NB4 (cell line): ENCODE measurements at regions not wholly inside any gene's neighbourhood (a gene's known extent, or its start where the extent isn't known, plus 50 kb on each side); places are given as distances from the start of the nearest gene placed in this dataset.

Source experiments
- POLR2A ChIP-seq: IDR thresholded peaks from 2 replicates; pipeline ENCODE4 v1.6.1; 2011; ENCODE audit warnings: mild to moderate bottlenecking; ENCODE audit not compliant: insufficient read length; ENCODE audit errors: extremely low read depth
- TF ChIP-seq, protein P1 (sequence below): IDR thresholded peaks from 2 replicates; pipeline ENCODE4 v1.6.1; 2011; ENCODE audit warnings: low read depth, low read length
- TF ChIP-seq, protein P2 (sequence below): IDR thresholded peaks from one replicate; pipeline ENCODE4 v1.5.1; 2012; ENCODE audit warnings: low read depth, low read length

DNA sequence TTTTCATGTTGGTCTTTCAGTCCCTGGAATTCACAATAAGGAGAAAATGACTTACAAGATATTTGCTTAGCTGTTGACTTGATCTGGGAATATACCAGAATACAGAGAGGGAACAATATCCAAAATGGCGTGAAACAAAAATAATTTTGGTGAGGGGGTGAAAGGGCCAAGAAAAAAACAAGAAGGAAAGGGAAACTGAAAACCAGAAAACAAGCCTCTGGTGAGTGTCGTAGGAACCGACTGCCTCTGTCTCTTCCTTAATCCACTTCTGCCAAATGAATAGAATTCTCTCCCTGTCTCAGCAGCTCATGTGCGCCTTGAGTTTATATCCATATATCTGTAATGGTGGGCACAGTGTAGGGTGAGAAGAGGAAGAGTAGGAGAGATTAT is 367.6 kb downstream of the ETS1 start:
- TF ChIP-seq POLR2A = no peak
- TF ChIP-seq, protein P1, sequence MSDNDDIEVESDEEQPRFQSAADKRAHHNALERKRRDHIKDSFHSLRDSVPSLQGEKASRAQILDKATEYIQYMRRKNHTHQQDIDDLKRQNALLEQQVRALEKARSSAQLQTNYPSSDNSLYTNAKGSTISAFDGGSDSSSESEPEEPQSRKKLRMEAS = no peak
- TF ChIP-seq, protein P2, sequence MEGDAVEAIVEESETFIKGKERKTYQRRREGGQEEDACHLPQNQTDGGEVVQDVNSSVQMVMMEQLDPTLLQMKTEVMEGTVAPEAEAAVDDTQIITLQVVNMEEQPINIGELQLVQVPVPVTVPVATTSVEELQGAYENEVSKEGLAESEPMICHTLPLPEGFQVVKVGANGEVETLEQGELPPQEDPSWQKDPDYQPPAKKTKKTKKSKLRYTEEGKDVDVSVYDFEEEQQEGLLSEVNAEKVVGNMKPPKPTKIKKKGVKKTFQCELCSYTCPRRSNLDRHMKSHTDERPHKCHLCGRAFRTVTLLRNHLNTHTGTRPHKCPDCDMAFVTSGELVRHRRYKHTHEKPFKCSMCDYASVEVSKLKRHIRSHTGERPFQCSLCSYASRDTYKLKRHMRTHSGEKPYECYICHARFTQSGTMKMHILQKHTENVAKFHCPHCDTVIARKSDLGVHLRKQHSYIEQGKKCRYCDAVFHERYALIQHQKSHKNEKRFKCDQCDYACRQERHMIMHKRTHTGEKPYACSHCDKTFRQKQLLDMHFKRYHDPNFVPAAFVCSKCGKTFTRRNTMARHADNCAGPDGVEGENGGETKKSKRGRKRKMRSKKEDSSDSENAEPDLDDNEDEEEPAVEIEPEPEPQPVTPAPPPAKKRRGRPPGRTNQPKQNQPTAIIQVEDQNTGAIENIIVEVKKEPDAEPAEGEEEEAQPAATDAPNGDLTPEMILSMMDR = no peak
